Liver (tissue), 3 donors: ENCODE measurements at regions not wholly inside any gene's neighbourhood (a gene's known extent, or its start where the extent isn't known, plus 50 kb on each side); places are given as distances from the start of the nearest gene placed in this dataset.

ENCODE experiments used
- ATF3 ChIP-seq: IDR thresholded peaks from 2 replicates; pipeline ENCODE4 v1.6.1; 2016; ENCODE audit warnings: antibody characterized with exemption
- CTCF ChIP-seq: fragments of 150-350 bp; IDR thresholded peaks from 2 replicates; pipeline ENCODE4 v1.5.1; 2017; ENCODE audit warnings: improper control_type of control experiment, low read depth, low read length; ENCODE audit not compliant: missing input control
- FOXA1 ChIP-seq: IDR thresholded peaks from 2 replicates; pipeline ENCODE4 v1.6.1; 2016; ENCODE audit warnings: antibody characterized with exemption
- GABPA ChIP-seq, 2 donors: IDR thresholded peaks in 1 of 2; conservative IDR thresholded peaks in 1 of 2; 2 replicates each; pipeline ENCODE4 v1.6.1; 2016; ENCODE audit warnings: antibody characterized with exemption in 2 of 2, mild to moderate bottlenecking in 1 of 2, moderate library complexity in 1 of 2
- JUND ChIP-seq, 2 donors: IDR thresholded peaks; 2 replicates each; pipeline ENCODE4 v1.6.1; 2016; ENCODE audit warnings: antibody characterized with exemption in 2 of 2
- MAX ChIP-seq: IDR thresholded peaks from 2 replicates; pipeline ENCODE4 v1.6.1; 2016; ENCODE audit warnings: antibody characterized with exemption
- REST ChIP-seq: IDR thresholded peaks from 2 replicates; pipeline ENCODE4 v1.6.1; 2016; ENCODE audit warnings: antibody characterized with exemption, mild to moderate bottlenecking
- TAF1 ChIP-seq: conservative IDR thresholded peaks from 2 replicates; pipeline ENCODE4 v1.6.1; 2016; ENCODE audit warnings: antibody characterized with exemption, mild to moderate bottlenecking
- YY1 ChIP-seq: IDR thresholded peaks from 2 replicates; pipeline ENCODE4 v1.6.1; 2016; ENCODE audit warnings: antibody characterized with exemption, mild to moderate bottlenecking
- ZBTB33 ChIP-seq: IDR thresholded peaks from 2 replicates; pipeline ENCODE4 v1.6.1; 2016; ENCODE audit warnings: antibody characterized with exemption
- donor health status: healthy.
- donor health status: healthy.

- TF ChIP-seq MAX (no peak), CTCF (no peak), JUND (IDR thresholded peaks at IDR 0.05) (no peak), GABPA (IDR thresholded peaks at IDR 0.05 in 1 of 2, conservative IDR thresholded peaks at IDR 0.05 in 1 of 2) (no peak), REST (no peak), FOXA1 (no peak), TAF1 (no peak), ZBTB33 (no peak), ATF3 (no peak), YY1 (no peak)
These were observed 573.1 kb upstream of the SOX11 start for GRCh38 chr2:5119046-5119445.
